ENCODE measurements at regions not wholly inside any gene's neighbourhood (a gene's known extent, or its start where the extent isn't known, plus 50 kb on each side); places are given as distances from the start of the nearest gene placed in this dataset.

- WGBS, 2 experiments (ENCODE audit: insufficient coverage in 2 of 2), result 75 to 83% methylated on average over 2 of the region's 4 CpGs
- peak overlapping the region; percentile 41 for H3K27ac ChIP-seq (ENCODE audit: low read depth, low read length, severe bottlenecking)
- H3K4me3 ChIP-seq (ENCODE audit: extremely low read depth, insufficient read depth, low read length, poor library complexity, severe bottlenecking), result no peak overlapping the region
- no peaks in the 10 kb centered on the region for H3K4me1 ChIP-seq (ENCODE audit: control insufficient read depth, insufficient read depth, low read length, poor library complexity, severe bottlenecking)
- no peaks in the 10 kb centered on the region for H3K36me3 ChIP-seq (ENCODE audit: control insufficient read depth, insufficient read depth, low read length)
- peaks cover 3% of the 10 kb centered on the region for H3K9me3 ChIP-seq (ENCODE audit: control insufficient read depth, low read length)
Measured at GRCh38 chr1:178973652-178974101, 52.0 kb upstream of the FAM20B start.

Data from mesodermal cell (in vitro differentiated cells).